ENCODE measurements at regions not wholly inside any gene's neighbourhood (a gene's known extent, or its start where the extent isn't known, plus 50 kb on each side); places are given as distances from the start of the nearest gene placed in this dataset.

DNA sequence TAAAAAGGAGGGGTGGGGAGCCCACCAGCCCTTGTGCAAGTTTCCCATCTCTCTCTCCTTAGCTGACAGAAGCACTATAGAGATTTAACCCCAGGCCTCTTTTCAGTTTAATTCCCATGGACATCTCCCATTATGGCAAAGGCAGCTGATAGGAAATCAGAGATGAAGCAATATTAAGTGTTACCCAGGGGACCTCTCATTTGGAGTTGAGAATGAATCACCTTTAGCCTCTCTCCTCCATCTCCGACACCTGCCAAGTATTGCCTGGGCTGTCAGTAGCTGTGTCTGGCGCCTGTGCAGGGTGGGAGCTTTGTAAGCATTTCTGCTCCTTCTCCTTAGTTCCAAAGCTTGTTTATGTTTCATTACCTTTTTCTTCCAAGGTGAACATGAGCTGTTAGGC is 109.0 kb downstream of the AQP4 start:
- no peak for TF ChIP-seq POLR2A (IDR thresholded peaks at IDR 0.05)
- no peak for TF ChIP-seq CTCF (IDR thresholded peaks at IDR 0.05)
- no peak for TF ChIP-seq POLR2AphosphoS5 (IDR thresholded peaks at IDR 0.05)

Data from prostate gland (tissue), 2 donors.